Mesendoderm (in vitro differentiated cells): ENCODE measurements at regions not wholly inside any gene's neighbourhood (a gene's known extent, or its start where the extent isn't known, plus 50 kb on each side); places are given as distances from the start of the nearest gene placed in this dataset.

Experiments
- DNase-seq: peaks from one replicate; pipeline ENCODE4 v3.0.0; 2013
- H2AK5ac ChIP-seq: 2 replicates; pipeline ENCODE4 v1.6.1; 2013; ENCODE audit warnings: low read length, inconsistent platforms
- H2BK120ac ChIP-seq: 2 replicates; pipeline ENCODE4 v1.6.1; 2013; ENCODE audit warnings: low read depth, mild to moderate bottlenecking, low read length, moderate library complexity, mixed read lengths
- H2BK15ac ChIP-seq: replicated peaks from 2 replicates; pipeline ENCODE4 v1.6.1; 2013; ENCODE audit warnings: low read depth, mild to moderate bottlenecking, moderate library complexity
- H2BK5ac ChIP-seq: 2 replicates; pipeline ENCODE4 v1.6.1; 2013; ENCODE audit warnings: low read length, inconsistent platforms
- H3K18ac ChIP-seq: 2 replicates; pipeline ENCODE4 v1.6.1; 2013; ENCODE audit warnings: mild to moderate bottlenecking, low read length, mixed read lengths
- H3K23ac ChIP-seq: one replicate; pipeline ENCODE4 v1.6.1; 2013; ENCODE audit warnings: low read length
- H3K27ac ChIP-seq: 2 replicates; pipeline ENCODE4 v1.5.1; 2013; ENCODE audit warnings: low read depth, mild to moderate bottlenecking, inconsistent platforms, low read length, moderate library complexity
- H3K27me3 ChIP-seq: 2 replicates; pipeline ENCODE4 v1.6.1; 2013; ENCODE audit warnings: low read length, control low read depth, mild to moderate bottlenecking, inconsistent platforms; ENCODE audit not compliant: insufficient read depth, poor library complexity
- H3K36me3 ChIP-seq: 2 replicates; pipeline ENCODE4 v1.6.1; 2013; ENCODE audit warnings: low read length, inconsistent platforms; ENCODE audit not compliant: control insufficient read depth, insufficient read depth
- H3K4ac ChIP-seq: one replicate; pipeline ENCODE4 v1.6.1; 2013; ENCODE audit warnings: low read depth, mild to moderate bottlenecking, low read length, moderate library complexity
- H3K4me1 ChIP-seq: 2 replicates; pipeline ENCODE4 v1.6.1; 2013; ENCODE audit warnings: low read depth, low read length, inconsistent platforms; ENCODE audit not compliant: control insufficient read depth
- H3K4me2 ChIP-seq: 2 replicates; pipeline ENCODE4 v1.6.1; 2013; ENCODE audit warnings: low read length
- H3K4me3 ChIP-seq: 2 replicates; pipeline ENCODE4 v1.5.1; 2013; ENCODE audit warnings: mild to moderate bottlenecking, low read length
- H3K56ac ChIP-seq: one replicate; pipeline ENCODE4 v1.6.1; 2013; ENCODE audit warnings: low read length
- H3K79me1 ChIP-seq: 2 replicates; pipeline ENCODE4 v1.6.1; 2013; ENCODE audit warnings: low read length, inconsistent platforms
- H3K79me2 ChIP-seq: 2 replicates; pipeline ENCODE4 v1.6.1; 2013; ENCODE audit warnings: mild to moderate bottlenecking, low read length; ENCODE audit not compliant: control insufficient read depth, insufficient read depth
- H3K9ac ChIP-seq: 2 replicates; pipeline ENCODE4 v1.6.1; 2013; ENCODE audit warnings: low read length, inconsistent platforms
- H4K5ac ChIP-seq: one replicate; pipeline ENCODE4 v1.6.1; 2013; ENCODE audit warnings: low read length
- H4K8ac ChIP-seq: one replicate; pipeline ENCODE4 v1.6.1; 2013; ENCODE audit warnings: low read depth, mild to moderate bottlenecking, control low read depth, low read length, moderate library complexity
- WGBS: extraction: QIAGEN DNeasy Blood & Tissue Kit; methylation state at CpG from one replicate; pipeline ENCODE4 v1.1.7; 2013; ENCODE audit warnings: low lambda C conversion rate, missing lambda C conversion rate; ENCODE audit not compliant: insufficient coverage; ENCODE audit errors: extremely low coverage; 5-methylcytosine and 5-hydroxymethylcytosine counted together

DNA sequence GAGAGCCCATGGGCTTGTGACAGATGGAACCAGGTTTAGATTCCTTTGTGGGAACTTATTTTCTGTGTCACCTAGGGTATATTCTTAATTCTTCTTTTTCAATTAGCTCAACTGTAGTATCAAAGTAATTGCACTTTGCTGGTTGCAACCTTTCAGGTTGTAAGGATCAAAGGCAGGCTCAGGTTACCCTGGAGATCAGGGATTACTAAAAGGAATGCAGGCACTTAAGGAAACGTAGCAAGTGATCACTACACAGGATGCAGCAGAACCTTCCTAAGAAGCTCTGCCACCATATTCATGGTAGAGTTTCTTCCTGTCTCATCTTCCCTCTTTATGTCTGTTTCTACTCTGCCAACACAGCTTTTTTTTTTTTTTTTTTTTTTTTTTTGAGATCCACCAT lies 133.2 kb upstream of the JAG1 start:
- WGBS, result no CpG with 5 or more reads among the region's 1 CpG
- H3K27me3 ChIP-seq, result no peaks in the 10 kb centered on the region

DNA sequence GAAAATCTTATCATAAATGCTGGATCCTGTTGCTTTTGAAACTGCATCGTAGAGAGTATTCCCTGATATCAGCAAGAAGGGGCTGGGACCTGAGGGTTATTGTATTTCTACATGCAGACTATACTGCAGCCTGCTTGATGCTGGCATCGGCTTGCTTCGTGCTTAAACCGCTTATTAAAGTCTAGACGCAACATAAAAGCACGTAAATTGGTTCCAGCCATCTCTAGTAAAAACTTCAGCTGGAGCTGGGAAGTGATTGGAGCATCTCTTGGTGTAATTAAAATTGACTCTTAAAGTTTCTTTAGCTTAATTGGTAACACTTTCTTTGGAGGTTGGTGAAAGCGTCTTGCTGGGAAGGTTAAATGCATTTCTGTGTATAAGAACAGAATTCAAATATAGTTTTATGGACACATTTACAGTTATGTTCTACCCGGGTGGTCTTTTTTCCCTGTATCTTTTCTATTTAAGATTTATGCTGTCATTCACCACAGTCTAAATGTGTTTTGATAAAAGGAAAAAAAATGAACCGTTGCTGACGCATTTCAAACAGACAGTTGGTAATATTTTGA lies 139.0 kb upstream of the JAG1 start:
- H3K4ac ChIP-seq, result no peak overlapping the region
- no peaks in the 10 kb centered on the region for H3K4me1 ChIP-seq
- no peak overlapping the region for H2AK5ac ChIP-seq
- H3K4me2 ChIP-seq, result no peak overlapping the region
- H3K79me2 ChIP-seq, result no peaks in the 10 kb centered on the region
- H3K79me1 ChIP-seq, result no peaks in the 10 kb centered on the region
- no peak overlapping the region for H2BK5ac ChIP-seq
- H3K36me3 ChIP-seq, result no peaks in the 10 kb centered on the region
- H3K27me3 ChIP-seq, result no peaks in the 10 kb centered on the region
- no peak overlapping the region for H3K27ac ChIP-seq
- no peak overlapping the region for H4K5ac ChIP-seq
- no peak overlapping the region for H3K4me3 ChIP-seq
- H3K18ac ChIP-seq, result no peak overlapping the region
- H4K8ac ChIP-seq, result no peak overlapping the region
- no peak overlapping the region for H3K9ac ChIP-seq
- no peak overlapping the region for H3K56ac ChIP-seq
- H3K23ac ChIP-seq, result no peak overlapping the region
- H2BK15ac ChIP-seq, result no peak overlapping the region
- WGBS, result no CpG with 5 or more reads among the region's 10 CpGs
- no peak for DNase-seq
- no peak overlapping the region for H2BK120ac ChIP-seq

More for the DNA sequence above, 133.2 kb upstream of the JAG1 start:
- Histone ChIP-seq H3K4ac (no peak overlapping the region), H3K18ac (no peak overlapping the region), H3K4me1 (no peaks in the 10 kb centered on the region), H3K79me1 (no peaks in the 10 kb centered on the region), H4K5ac (no peak overlapping the region), H3K9ac (no peak overlapping the region), H3K79me2 (no peaks in the 10 kb centered on the region), H2BK15ac (no peak overlapping the region), H3K4me2 (no peak overlapping the region), H2BK120ac (no peak overlapping the region), H2AK5ac (no peak overlapping the region), H3K23ac (no peak overlapping the region), H3K36me3 (no peaks in the 10 kb centered on the region), H3K56ac (no peak overlapping the region), H3K4me3 (no peak overlapping the region), H3K27ac (no peak overlapping the region), H4K8ac (no peak overlapping the region), H2BK5ac (no peak overlapping the region)
- peak; percentile 47 for DNase-seq

DNA sequence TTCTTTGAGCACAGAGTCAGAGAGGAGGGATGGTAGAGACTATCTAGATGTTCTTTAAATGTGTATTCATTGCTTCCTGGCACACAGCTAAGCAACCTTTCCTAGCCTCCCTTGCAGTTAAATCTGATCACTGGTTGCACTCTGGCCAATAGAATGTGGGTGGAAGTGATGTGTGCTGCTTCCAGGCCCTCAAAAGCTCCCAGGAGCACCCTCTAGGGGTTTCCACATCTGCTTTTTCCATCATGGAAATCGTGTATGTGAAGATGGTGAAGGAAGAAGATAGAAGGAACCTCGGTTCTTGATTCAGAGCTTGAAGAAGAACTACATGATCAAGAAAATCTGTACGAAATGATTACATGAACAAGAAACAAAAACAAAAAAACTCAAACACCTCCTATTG lies 149.8 kb upstream of the JAG1 start:
- no CpG with 5 or more reads among the region's 3 CpGs for WGBS
- H3K27ac ChIP-seq, result no peak overlapping the region
- H3K79me2 ChIP-seq, result no peaks in the 10 kb centered on the region
- H4K8ac ChIP-seq, result no peak overlapping the region
- H2AK5ac ChIP-seq, result no peak overlapping the region
- no peak overlapping the region for H2BK5ac ChIP-seq
- no peak overlapping the region for H2BK120ac ChIP-seq
- H4K5ac ChIP-seq, result no peak overlapping the region
- no peak overlapping the region for H3K4ac ChIP-seq
- no peaks in the 10 kb centered on the region for H3K79me1 ChIP-seq
- no peaks in the 10 kb centered on the region for H3K27me3 ChIP-seq
- no peak overlapping the region for H3K56ac ChIP-seq
- H3K18ac ChIP-seq, result no peak overlapping the region
- no peaks in the 10 kb centered on the region for H3K36me3 ChIP-seq
- H2BK15ac ChIP-seq, result no peak overlapping the region
- no peak overlapping the region for H3K4me3 ChIP-seq
- H3K9ac ChIP-seq, result no peak overlapping the region
- no peak overlapping the region for H3K4me2 ChIP-seq
- no peak overlapping the region for H3K23ac ChIP-seq
- peak; percentile 23 for DNase-seq
- H3K4me1 ChIP-seq, result no peaks in the 10 kb centered on the region

DNA sequence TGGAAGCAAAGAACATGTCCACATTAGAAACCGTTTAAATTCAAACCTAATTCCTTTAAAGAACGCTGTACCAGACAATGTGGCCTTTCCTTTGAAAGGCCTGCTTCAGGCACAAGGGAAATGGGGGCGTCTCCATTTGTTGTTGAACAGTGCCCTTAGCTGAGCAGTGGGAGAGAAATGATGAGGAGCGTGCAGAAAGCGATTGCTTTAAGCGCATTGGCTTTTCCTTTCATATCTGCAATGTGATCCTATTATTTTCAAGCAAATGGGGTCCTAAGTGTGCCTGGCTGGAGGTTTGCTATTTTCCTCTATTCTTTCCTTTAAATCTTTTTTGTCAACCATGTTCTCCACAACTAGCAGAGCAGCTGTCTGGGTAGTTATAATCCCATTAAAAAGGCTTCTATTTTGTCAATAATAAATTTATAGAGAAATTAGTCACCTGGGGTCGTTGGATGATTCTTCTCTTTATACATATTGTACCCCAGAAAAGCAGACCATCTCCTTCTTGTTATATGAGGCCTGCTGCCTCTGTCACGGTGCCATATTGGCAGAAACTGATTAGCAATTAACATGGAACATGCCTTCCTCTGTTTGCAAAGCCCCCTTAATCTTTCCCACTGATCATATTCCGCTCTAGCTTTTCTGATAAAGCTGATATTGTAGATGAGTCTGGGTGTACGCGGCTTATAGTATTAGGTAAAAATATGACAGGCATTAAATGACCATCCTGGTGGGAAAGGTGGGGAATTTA lies 151.1 kb upstream of the JAG1 start:
- Histone ChIP-seq H3K79me1 (no peaks in the 10 kb centered on the region), H2AK5ac (no peak overlapping the region), H4K8ac (no peak overlapping the region), H3K36me3 (no peaks in the 10 kb centered on the region), H3K79me2 (no peaks in the 10 kb centered on the region), H3K56ac (no peak overlapping the region), H4K5ac (no peak overlapping the region), H2BK120ac (no peak overlapping the region), H3K23ac (no peak overlapping the region), H3K4me1 (no peaks in the 10 kb centered on the region), H2BK15ac (no peak overlapping the region), H3K18ac (no peak overlapping the region), H3K4ac (no peak overlapping the region), H3K27ac (no peak overlapping the region), H3K27me3 (no peaks in the 10 kb centered on the region), H3K4me3 (no peak overlapping the region), H2BK5ac (no peak overlapping the region), H3K9ac (no peak overlapping the region), H3K4me2 (no peak overlapping the region)
- no peak for DNase-seq
- no CpG with 5 or more reads among the region's 11 CpGs for WGBS

DNA sequence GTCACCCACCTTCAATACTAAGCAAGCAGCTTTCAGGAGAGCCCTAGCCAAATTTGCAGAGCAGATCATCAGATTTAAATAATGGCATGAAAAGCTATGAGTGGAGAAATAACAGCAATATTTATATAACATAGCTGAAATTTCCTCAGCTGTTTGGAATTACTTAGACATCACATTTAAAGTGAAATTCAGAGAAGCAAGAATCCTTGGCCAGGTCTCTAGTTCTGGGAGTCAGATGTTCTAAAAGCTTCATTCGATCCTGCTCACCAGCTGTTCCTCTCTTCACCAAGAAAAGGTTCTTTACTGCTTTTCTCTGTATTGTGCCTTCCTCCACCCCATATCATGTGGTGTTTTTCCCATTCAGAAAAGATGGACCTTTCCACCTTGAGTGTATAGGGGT lies 152.3 kb upstream of the JAG1 start:
- Histone ChIP-seq H2BK120ac (no peak overlapping the region), H2BK15ac (no peak overlapping the region), H3K23ac (no peak overlapping the region), H2AK5ac (no peak overlapping the region), H2BK5ac (no peak overlapping the region), H3K4ac (no peak overlapping the region), H3K36me3 (no peaks in the 10 kb centered on the region), H3K27me3 (no peaks in the 10 kb centered on the region), H3K9ac (no peak overlapping the region), H3K56ac (no peak overlapping the region), H3K4me2 (no peak overlapping the region), H3K4me3 (no peak overlapping the region), H3K27ac (no peak overlapping the region), H3K18ac (no peak overlapping the region), H3K79me2 (no peaks in the 10 kb centered on the region), H4K5ac (no peak overlapping the region), H4K8ac (no peak overlapping the region), H3K79me1 (no peaks in the 10 kb centered on the region), H3K4me1 (no peaks in the 10 kb centered on the region)
- no CpG with 5 or more reads among the region's 1 CpG for WGBS
- DNase-seq, result no peak

DNA sequence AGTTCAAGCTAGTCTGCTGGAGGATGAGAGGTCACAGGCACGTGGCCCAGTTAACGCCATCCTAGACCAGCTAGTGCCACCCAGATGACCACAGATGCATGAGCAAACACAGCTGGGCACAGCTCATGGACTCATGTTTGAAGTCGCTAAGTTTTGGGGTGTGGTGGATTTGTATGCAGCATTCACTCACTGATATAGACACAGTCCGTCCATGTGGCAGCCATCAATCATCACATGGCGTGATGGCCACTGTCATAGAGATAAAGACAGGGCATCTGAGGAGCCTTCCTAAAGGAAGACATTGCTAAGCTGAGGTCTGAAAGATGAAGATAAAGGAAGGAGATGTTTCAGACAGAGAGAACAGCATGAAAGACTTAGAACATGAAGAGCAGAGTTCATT lies 154.4 kb upstream of the JAG1 start:
- DNase-seq, result no peak
- Histone ChIP-seq H4K5ac (no peak overlapping the region), H3K56ac (no peak overlapping the region), H3K27ac (no peak overlapping the region), H2BK120ac (no peak overlapping the region), H2AK5ac (no peak overlapping the region), H3K9ac (no peak overlapping the region), H3K36me3 (no peaks in the 10 kb centered on the region), H3K79me1 (no peaks in the 10 kb centered on the region), H3K4me3 (no peak overlapping the region), H3K79me2 (no peaks in the 10 kb centered on the region), H3K4ac (no peak overlapping the region), H3K18ac (no peak overlapping the region), H2BK15ac (no peak overlapping the region), H3K27me3 (no peaks in the 10 kb centered on the region), H3K4me2 (no peak overlapping the region), H2BK5ac (no peak overlapping the region), H3K23ac (no peak overlapping the region), H3K4me1 (no peaks in the 10 kb centered on the region), H4K8ac (no peak overlapping the region)
- WGBS, result no CpG with 5 or more reads among the region's 5 CpGs
